A673 (cell line): ENCODE measurements at regions not wholly inside any gene's neighbourhood (a gene's known extent, or its start where the extent isn't known, plus 50 kb on each side); places are given as distances from the start of the nearest gene placed in this dataset.

ENCODE experiments used
- CTCF ChIP-seq: fragments of 300-800, 200-600 bp; sonication (generic); conservative IDR thresholded peaks from 2 replicates; pipeline ENCODE4 v1.5.1; 2017; ENCODE audit warnings: low read depth, mild to moderate bottlenecking, antibody characterized with exemption, low read length, moderate library complexity, mixed read lengths
- EZH2 ChIP-seq: fragments of 200-600 bp; sonication (generic); IDR thresholded peaks from 2 replicates; pipeline ENCODE4 v1.6.1; 2017; ENCODE audit warnings: borderline replicate concordance, low read depth, mild to moderate bottlenecking, mixed read lengths, antibody characterized with exemption, low read length; ENCODE audit not compliant: poor library complexity, severe bottlenecking

- TF ChIP-seq CTCF (no peak), EZH2 (no peak)
Observed at GRCh38 chr3:141418751-141419150, 50.4 kb downstream of the ZBTB38 start.
